SIG-M5 treated with dmso at 0.1 percent for 504 hours (cell line): ENCODE measurements at regions not wholly inside any gene's neighbourhood (a gene's known extent, or its start where the extent isn't known, plus 50 kb on each side); places are given as distances from the start of the nearest gene placed in this dataset.

Experiments used
- DNase-seq: peaks from one replicate; lab custom pipeline; 2025; ENCODE audit not compliant: unreplicated experiment; lab: John Stamatoyannopoulos, UW

- DNase-seq = no peak
These were observed 110.8 kb upstream of the CDC42EP3 start for GRCh38 chr2:37782155-37782673.

DNA sequence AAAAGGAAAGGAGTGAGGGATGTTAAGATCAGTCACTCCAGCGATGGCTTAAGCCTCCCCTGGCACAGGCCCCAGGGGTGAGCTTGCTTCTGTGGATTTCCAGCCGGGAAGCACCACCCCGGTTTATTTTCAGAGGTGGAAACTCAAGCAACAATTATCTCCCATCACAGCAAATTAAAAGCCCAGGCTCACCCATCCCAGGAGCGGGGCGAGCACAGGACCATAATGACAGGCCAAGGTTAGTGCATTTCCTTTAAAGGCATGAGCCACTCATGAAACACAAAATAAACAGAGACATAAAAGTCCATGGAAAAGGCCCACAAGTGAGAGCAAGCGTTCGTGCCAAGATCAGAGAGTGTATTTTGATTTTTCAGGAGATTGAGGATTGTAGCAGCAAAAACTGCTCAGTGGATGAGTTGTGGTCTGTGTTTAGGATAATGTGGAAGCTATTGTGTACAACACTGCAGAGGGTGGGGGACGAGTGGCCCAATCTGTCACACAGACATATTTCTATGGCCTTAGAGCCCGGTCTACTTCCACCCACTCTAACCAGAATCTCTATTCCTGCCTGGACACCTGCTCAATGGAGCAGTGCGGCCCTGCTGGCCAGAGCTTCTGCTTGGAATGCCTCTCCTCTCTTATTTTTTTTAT is 111.4 kb upstream of the CDC42EP3 start:
- no peak for DNase-seq

- no peak for DNase-seq
These were observed 112.1 kb upstream of the CDC42EP3 start for GRCh38 chr2:37783545-37783944.

- DNase-seq = no peak
These were observed 112.8 kb upstream of the CDC42EP3 start for GRCh38 chr2:37784071-37784758.

GRCh38 chr2:37784759-37785149 is 113.3 kb upstream of the CDC42EP3 start:
- no peak for DNase-seq

DNA sequence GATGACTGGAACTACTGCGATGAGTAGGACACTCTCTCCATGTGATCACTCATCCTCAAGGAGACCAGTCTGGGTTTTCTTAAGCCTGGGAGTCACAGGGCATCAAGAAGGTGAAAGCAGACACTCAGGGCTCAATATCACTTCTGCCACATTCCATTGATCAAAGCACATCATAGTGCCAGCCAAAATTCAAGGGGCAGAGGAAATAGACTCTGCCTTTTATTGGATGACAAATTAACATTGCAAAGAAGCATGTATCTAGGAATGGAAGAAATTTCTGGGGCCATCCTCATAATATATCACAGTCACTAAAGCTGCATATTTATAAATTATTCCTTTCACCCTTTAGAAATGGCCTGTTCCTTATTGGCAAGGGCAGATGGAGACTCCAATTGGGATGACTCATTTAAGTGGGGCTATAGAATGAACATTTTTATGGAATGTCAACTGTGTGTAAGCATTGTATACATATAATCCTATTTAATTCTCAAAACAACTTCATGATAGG is 114.8 kb upstream of the CDC42EP3 start:
- no peak for DNase-seq

- no peak for DNase-seq
These were observed 115.4 kb upstream of the CDC42EP3 start for GRCh38 chr2:37786854-37787253.

GRCh38 chr2:37788602-37789209 is 117.3 kb upstream of the CDC42EP3 start:
- no peak for DNase-seq

DNA sequence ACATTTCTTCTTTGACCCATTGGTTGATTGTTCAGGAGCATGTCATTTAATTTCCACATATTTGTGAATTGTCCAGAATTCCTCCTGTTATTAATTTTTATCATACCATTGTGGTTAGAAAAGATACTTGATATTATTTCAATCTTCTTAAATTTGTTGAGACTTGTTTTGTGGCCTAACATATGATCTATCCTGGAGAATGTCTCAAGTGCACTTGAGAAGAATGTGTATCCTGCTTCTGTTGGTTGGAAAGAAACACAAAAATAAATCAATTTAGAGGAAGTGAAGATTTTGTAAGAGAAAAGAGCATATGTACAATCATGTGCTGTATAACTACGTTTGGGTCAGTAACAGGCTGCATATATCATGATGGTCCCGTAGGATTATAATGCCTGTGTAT is 118.6 kb upstream of the CDC42EP3 start:
- peak; percentile 58 for DNase-seq

DNA sequence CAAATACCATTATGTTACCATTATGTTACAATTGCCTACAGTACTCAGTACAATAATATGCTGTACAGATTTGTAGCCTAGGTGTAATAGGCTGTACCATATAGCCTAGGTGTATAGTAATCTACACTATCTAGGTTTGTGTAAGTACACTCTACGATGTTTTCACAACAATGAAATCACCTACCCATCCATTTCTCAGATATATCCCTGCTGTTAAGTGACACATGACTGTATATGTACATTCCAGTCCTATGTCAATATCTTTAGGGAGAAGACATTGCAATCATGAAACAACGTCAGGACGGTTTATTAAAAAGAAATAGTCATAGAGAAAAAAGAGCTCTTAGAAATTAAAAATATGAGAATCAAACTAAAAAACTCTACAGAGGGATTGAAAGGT is 119.0 kb upstream of the CDC42EP3 start:
- no peak for DNase-seq

DNA sequence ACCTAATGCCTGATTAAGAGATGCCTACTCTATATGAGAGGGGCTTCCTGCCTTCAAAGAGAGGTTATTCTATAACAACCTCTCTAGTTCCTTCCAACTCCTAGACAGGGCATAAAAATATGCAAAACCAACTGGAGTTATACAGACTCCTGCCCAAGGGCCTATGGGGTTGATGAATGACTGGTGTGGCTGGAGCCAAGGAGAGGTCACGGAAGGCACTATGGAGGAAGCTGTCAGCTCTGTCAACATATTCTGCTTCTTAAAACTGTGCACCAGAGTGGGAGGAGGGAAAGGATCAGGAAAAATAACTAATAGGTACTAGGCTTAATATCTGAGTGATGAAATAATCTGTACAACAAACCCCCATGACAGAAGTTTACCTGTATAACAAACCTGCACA is 120.9 kb upstream of the CDC42EP3 start:
- no peak for DNase-seq

GRCh38 chr2:37793004-37793403 is 121.6 kb upstream of the CDC42EP3 start:
- no peak for DNase-seq

DNA sequence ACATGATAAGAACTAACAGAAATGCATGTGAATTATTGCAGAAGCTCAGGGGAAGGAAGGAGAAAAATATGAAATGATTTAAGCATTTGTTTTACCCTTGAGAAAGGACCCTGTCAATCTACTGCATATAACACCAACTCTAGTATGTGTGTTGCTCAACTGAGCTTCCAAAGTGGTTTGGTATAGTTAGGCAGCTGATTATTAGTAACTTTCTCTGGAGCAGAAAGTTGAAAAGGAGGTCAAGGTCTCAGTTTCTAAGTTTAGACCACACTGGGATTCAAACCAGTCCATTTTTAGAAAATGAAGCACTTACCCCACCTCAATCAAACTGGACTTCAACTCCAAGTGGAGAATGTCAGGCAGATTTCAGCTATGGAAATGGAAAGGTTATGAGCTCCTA is 123.3 kb upstream of the CDC42EP3 start:
- DNase-seq = no peak

GRCh38 chr2:37795456-37795855 is 124.0 kb upstream of the CDC42EP3 start:
- DNase-seq = no peak

- no peak for DNase-seq
These were observed 124.5 kb upstream of the CDC42EP3 start for GRCh38 chr2:37795938-37796337.

DNA sequence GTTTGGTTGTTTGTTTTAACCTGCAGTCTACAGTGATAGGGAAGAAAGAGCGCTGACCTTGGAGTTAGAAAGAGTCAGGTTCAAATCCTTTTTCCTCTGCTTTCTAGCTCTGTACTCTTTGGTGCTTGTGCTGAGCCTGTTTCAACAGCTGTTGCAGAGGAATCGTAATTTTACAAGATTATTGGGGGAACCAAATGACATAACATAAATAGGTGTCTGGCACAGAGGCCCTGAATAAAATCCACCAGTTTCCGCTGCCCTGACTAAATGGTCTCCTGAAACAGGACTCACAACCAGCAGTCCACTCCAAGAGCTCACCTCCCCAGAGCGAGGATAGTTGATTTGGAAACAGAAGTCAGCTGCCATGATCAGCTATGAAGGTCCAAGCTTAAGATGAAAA is 125.0 kb upstream of the CDC42EP3 start:
- DNase-seq = no peak

DNA sequence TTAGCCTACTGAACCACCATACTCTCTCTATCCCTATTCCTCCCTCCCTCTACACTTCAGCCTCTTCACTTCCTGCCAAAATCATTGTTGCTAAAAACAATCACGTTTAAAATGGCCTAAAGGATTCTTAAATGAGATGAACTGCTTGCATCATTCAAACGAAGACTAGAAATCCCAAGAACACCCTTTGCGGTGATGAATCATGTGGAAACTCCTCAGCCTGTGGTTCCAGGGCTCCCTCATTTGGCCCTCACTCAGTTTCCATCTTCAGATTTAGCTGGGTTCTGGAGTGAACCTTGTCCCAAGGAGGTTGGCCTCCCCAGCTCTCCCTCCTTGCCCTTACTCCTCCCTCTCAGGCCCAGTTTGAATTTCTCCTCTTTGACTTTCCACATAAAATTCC is 125.6 kb upstream of the CDC42EP3 start:
- peak; percentile 42 for DNase-seq

GRCh38 chr2:37798315-37799005 is 126.6 kb upstream of the RMDN2 start:
- peak; percentile 83 for DNase-seq

- no peak for DNase-seq
These were observed 124.8 kb upstream of the RMDN2 start for GRCh38 chr2:37800176-37800858.

GRCh38 chr2:37802211-37802752 is 122.8 kb upstream of the RMDN2 start:
- DNase-seq = no peak
